Glomerular visceral epithelial cell (primary cell): ENCODE measurements at regions not wholly inside any gene's neighbourhood (a gene's known extent, or its start where the extent isn't known, plus 50 kb on each side); places are given as distances from the start of the nearest gene placed in this dataset.
A peak's percentile ranks its signal among the peaks of the same experiment; 100 is the strongest.

Source experiments
- DNase-seq: peaks from one replicate; pipeline ENCODE4 v3.0.0-alpha.2; 2016; ENCODE audit errors: extremely low spot score

DNA sequence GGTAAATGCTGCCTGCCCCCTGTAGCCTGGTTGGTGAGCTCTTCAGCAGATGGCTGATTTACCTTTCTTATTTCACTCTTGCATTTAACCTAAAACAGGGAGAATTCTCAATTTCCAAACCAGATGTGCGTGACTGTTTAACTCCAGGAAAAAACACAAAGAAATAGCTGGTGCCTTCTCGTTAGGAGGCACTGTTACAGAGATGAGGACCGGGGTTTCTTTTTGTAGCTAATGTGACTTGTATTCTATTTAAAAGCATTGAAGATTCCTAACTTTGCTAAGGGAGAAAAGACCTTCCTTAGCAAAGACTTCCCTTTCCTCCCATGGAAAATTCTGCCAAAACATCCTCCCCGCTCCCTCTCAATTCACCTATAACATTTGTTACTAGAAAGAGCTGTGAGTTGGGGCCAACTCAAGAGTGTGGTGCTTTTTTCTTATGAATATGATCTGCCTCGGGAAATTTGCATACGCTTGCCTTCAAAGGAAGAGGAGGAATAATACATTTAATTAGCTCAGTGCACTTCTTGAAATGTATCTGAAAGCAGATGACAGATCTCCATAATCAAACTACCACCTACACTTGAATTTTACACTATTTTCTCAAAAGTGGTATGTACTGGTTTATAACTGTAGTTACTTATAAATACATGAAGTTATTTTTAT is 102.0 kb upstream of the ARID2 start:
- no peak for DNase-seq

DNA sequence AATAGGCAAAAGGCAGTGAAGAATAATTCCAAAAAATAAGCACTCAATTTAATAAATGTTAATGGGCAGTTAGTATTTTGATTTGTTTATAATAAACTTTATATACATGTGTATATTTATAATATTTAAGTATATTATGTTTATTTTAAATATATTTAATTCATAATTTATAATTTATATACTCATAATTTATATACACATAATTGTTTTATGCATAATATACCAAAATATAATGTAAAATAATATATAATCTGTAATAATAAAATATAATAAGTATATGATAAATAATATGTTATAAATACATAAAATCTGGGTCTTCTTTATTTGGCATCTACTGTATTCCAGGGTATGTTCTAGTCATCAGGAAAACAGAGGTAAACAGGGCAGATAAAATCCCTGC is 100.2 kb upstream of the ARID2 start:
- no peak for DNase-seq

DNA sequence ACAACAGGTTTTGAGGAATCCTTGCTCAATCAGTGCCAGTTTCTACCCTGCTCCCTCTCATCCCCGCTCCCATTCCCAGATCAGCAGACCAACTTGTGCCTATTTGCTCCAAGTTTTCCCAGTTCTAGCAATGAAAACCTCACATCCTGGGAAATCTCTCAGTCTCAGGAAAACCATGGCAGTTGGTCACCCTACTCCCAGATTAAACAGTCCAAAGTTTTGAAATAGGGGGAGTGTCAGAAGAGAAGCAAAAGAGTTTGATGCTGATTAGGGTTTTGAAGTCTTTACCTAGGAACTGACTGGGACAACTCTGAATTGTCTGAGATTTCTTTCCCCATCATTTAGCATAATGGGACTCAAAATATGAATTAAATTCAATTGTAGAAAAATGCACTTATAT is 95.8 kb upstream of the ARID2 start:
- DNase-seq: no peak

DNA sequence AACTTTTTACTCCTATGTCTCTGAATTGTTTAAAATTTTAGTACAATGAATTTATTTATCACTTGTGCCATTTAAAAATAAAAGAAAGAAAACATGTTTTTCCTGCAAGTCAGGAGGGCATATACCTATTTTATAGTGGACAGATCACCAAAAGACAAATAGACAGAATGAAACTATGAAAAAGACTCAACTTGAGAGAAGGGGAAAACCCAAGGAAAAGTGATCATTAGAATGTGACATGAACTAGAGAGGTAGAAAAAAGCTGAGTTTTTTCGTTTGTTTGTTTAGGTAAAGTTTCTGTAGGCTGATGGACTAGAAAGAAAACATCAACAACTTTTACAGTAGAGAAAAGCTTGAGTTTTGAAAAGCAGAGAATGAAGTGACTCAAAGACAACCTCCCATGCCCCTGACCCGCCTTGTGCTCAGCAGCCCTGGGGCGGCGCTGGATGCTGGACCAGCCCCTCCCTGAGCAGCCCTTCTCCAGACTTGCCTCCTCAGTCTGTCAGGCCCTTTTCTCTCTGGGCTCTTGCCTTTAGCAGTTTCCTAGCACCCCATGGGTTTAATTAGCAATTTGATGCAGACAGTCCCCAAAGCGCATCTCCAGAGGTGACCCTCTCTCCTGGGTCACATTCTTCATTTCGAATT is 95.1 kb upstream of the ARID2 start:
- no peak for DNase-seq

DNA sequence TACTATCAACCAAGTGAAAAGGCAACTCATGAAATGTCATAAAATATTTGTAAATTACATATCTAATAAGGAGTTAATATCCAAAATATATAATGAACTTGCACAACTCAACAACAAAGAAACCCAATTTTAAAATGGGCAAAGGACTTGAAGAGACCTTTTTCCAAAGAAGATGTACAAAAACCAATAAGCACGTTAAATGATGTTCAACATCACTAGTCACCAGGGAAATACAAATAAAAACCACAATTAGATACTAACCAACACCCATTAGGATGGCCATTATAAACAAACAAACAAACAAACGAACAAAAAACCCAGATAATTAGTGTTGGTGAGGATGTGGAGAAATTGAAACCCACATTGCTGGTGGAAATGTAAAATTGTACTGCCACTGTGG is 92.3 kb upstream of the ARID2 start:
- DNase-seq: no peak

DNA sequence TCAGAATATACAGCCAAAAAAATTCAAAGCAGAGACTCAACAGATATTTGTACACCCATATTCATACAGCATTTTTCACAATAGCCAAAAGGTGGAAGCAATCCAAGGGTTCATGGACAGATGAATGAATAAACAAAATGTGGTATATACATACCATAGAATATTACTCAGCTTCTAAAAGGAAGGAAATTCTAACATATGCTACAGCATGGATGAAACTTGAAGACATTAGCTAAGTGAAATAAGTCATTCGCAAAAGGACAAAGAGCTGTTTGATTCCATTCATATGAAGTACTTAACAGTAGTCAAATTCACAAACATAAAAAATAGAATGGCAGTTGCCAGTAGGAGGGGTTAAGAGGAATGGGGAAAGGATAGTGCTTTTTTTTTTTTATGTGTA is 91.8 kb upstream of the ARID2 start:
- no peak for DNase-seq

DNA sequence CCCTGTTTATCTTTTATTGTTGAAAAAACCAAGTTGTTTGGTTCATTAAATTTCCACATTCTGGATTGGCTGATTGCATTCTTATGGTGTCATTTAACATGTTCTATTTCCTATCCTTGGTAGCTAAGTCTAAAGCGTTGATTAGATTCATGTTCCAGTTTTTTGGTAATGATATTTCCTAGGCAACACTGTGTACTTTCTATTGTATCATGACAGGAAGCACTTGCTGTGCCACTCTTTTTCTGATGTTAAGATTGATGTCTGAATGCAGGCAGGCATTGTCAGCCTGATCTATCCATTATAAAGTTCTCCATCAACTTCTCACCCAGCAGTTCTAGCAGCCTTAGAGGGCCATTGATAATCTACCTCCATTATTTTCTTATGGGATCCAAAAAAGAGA is 91.1 kb upstream of the ARID2 start:
- DNase-seq: no peak

DNA sequence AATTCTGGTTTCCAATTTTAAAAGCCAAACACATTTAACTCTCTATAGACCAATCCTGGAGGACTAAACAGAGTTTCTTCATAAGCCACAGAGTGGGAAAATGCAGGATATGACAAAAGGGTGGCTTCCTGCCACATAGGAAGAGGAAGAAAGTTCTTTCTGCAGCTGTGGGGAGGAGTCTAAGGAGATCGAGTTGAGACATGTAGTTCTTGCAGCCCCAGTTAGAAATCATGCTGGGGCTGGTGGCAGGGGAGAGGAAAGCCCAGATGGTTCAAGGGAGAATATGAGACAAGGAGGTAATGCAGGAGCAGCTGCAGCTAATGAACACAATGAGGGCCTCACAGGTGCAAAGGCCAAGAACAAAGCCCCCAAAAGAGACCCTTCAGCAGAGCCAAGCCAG is 85.0 kb upstream of the ARID2 start:
- DNase-seq: peak; percentile 7

DNA sequence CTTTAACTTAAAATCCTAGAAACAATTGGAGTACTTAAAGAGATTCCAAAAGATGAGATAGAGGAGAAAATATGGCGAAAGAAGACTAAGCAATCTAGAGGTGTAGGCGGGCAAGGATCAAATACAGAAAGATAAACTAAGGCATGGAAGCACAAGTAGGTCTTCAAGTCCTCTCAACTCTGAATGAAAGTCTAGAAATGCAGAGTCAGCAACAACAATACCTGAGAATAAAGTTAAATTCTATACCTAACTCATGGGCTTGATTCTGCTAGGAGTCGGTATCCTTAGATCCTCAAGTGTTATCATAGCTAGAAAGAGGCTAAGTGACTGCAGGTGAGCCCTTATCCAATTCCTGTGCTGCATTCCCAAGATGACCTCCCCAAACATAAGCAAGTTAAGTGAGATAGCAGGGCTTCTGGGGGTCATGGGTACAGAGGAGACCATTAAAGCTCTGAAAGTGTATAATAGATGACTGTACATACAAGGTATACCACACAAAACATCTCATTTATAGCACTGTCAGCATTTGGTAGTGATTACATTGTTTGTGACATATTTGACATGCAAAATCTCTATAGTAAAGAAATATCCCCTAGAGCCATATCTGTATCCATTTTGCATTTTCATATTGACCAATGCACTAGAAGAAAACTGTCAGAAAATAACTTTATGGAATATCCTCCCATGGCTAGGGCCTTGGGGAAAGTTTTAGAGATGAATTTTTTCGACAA is 82.5 kb upstream of the ARID2 start:
- no peak for DNase-seq

DNA sequence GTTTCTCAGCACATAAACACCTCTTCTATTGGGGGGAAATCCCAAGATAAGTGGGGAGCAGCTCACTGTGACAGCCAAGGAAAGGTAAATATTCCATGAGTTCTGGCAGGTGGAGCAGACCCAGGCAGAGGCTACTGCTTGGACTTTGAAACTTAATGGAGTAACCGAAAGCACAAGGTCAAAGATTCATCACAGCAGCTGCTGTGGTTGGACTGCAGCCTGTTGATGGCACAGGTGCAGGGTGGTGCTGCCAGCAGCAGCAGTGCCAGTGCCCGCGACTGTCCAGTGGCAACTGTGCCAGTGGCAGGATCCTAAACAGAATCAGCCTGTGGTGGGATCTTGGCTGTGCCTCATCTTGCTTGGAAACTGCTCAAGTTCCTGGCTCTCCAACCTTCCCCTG is 81.4 kb upstream of the ARID2 start:
- DNase-seq: no peak

DNA sequence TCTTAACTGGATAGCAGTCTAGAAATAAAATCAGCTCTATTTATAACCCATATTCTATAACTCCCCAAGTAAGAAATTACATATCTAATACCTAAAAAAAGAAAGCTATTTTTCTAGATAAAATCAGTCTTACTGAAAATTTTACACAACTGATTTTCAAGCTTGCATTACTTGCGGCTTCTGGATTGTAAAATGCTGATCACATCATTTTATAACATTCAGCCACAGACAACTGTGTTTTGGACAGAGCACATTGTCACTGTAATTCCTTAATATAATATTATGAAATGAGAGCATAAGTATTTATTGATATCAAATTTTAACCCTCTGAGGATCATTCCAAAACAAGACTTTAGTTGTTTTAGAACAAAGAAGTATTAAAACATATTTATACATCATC is 78.5 kb upstream of the ARID2 start:
- no peak for DNase-seq

DNA sequence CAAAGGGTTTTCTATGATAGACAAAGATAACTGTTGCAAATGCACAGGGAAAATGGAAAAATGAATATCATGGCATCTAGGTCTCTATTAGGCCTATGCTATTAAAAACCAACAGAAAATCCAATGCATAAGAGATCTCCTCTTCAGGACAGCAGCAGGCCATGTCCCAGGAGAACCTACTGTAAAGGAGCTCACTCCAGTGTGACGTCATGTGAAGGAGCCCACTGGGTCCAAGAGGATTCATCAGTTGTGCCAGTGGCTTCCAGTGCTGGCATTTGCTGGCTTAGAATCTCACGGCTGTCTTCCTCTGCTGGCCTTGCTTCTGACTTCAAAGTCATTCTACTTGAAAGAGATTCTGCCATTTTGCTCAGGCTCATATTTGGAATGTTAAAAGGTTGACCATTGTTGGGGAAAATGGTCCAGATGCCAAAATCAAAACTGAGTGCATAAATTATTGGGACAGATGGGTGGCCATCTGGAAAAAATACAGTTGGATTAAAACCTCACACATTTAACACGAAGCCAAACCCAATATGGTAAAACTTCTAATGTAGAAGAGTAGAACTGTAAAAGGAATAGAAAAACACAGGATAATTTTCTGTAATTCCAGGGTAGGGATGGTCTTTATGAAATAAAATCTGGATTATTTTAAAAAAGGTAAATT is 75.4 kb upstream of the ARID2 start:
- no peak for DNase-seq

DNA sequence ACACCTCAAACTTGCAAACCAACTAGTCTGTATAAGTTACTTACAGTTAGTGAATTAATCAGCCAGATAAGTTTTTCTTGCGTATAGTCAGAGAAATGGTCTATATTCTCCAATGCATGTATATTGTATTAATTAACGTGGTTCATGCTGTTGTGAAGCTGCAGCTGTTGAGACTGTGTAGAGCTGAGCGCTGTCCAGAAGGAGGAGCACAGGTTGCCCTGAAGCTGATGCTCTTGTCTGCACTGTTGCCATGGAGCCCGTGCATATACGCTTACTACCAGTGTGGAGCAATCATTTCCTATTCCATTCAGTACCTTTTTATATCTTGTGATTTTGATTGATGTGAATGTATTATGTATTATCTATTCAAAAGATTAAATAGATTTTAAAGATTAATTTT is 74.3 kb upstream of the ARID2 start:
- peak; percentile 9 for DNase-seq

DNA sequence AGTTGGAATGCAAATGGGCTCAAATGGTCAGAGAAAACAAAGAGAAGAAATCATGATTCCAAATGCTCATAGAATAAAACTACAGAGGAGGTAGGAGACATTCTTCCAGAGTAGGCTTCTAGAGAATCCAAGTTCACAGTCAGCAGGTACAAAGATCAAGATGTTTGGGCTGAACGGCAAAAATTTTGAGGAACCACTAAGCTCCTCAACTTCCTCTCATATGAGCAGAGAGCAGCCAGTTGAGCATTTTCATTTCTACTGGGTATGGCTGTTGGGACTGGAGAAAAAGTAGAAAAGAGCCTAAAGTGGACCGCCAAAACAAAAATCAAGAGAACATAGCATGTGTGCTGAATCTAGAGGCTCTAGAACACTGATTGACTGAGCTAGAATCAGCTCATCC is 73.8 kb upstream of the ARID2 start:
- DNase-seq: no peak

DNA sequence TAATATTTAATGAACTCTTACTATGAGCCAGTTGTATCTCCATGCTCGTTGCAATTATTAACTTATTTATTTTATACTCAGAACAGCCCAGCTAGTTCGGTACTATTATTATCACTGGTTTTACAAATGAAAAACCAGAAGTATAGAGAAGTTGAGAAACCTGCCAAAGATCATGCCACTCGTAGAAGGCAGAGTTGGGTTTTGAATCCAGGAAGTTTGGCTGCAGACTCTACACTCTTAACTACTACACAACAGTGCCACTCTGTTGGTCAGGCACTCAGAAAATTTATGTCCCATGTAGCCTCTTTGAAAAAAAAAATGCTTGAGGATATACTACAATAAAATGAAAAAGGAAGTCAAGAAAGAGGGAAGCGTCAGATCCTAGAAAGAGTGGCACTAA is 71.5 kb upstream of the ARID2 start:
- DNase-seq: no peak

DNA sequence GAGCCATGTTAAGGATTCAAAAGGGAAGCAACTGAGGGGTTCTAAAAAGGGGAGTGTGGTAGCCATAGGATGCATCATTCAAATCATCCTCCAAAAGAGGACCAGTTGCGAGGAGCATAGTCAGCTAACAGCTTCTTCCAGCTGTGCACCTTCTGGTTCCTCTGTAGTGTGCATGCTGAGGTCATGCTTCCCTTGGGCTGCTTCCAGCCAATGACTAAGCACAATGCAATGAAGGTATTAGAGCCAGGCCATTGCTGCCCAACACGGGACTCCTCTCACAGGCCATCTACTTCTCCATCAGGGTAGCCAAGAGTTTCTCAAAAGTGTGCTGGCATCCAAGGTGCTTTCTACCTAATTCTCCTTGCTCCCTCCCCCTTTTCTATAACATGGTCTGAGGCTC is 69.2 kb upstream of the ARID2 start:
- peak; percentile 44 for DNase-seq

DNA sequence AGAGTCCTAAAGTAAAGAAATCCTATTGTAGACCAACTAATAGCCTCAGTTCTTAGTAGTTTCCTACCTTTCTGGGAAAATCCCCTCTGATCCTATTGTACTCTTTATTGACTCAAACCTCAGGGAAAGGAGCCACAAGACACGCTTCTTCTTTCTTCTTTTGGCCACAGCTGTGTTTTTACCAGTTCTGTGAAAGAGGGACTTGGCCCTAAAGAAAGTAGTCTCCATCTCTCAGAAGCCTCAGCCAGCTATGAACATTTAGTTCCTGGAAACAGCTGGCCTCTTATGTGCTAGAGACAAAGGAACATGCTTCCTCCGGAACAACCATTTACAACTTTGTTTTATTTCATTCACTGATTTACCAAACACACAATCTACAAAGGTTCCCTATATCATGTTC is 66.1 kb upstream of the ARID2 start:
- no peak for DNase-seq

DNA sequence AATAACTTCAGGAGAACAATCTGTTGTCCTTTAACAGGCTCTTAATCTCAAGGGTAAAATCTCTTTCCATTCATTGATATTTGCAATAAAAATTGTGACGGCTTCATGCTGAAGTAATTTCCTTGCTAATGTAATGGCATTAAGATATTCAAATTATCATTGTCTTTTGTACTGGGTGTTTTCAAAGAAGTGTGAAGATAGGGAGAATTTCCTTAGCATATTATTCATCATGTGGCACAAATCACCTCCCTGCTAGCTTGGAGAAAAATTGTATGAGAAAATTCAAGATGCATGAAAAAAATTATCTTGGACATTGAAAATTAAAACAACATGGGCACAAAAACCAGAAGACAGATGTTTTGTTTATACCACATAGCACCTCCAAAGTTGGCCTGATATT is 63.6 kb upstream of the ARID2 start:
- no peak for DNase-seq

DNA sequence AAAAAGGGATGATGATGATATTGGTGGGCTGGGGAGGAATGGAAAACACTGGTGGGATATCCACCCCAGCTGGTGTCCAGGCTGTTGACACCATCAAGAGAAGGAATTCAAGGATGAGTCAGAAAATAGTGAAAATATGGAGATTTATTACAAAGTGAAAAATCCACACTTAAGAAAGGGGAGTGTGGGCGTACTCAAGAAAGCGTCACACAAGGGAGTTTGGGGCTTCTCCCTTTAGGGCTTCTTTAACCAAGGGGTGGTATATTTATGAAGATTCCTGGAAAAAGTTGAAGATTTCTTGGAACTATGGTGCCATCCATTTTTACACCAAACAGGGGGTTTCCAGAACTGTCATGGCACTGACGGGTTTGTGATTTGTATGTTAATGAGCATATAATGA is 63.1 kb upstream of the ARID2 start:
- no peak for DNase-seq

DNA sequence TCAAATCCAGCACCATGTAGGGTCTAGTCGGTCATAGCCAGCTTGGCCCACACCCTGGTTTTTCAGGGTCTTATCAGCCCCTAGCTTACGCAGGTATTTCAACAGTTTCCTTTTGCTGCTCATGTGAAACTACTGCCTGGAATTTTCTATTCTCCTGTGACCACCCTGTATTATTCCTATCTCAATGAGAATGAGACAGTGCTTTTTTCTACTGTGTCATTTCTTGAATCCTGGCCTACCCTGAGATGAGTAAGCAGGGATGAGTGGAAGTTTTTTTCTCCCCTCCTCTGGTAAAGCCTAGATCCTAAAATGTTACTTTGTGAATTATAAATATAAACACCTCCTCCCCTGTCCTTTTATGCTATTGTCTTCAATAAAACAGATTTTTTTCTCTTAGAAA is 62.7 kb upstream of the ARID2 start:
- no peak for DNase-seq

DNA sequence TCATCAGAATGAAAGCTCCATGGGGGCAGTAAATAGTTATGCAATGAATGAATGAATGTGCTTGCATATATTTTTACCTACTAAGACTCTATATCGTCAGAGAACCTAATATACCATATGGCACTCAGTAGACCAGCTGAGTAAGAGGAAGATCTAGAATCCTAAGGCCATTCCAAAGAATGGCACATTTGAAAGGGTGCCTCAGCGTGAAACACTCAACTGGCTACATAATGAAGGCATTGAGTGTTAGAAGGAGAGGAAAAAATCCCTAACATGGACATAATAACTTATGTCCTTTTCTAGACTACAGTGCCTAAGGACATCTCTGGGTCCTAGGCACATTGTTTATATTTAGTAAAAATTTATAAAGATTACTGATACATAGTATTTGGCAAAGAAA is 61.7 kb upstream of the ARID2 start:
- no peak for DNase-seq

DNA sequence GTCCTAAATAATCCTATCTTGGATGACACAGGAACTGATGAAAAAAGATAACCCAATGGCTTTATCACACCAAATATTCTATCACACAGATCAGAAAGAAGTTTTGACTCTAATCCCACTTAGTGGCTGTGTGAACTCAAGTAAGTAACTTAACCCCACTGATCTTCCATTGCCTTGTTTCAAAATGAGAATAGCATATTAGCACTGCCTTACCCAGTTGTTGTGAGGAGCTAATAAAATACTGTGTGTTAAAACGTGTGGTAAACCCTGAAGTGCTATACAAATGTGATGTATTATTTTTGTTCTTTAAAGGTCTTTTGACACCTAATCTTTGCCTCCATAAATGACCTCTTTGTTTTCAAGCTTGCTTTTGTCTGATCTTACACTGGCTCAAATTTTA is 60.9 kb upstream of the ARID2 start:
- DNase-seq: no peak

DNA sequence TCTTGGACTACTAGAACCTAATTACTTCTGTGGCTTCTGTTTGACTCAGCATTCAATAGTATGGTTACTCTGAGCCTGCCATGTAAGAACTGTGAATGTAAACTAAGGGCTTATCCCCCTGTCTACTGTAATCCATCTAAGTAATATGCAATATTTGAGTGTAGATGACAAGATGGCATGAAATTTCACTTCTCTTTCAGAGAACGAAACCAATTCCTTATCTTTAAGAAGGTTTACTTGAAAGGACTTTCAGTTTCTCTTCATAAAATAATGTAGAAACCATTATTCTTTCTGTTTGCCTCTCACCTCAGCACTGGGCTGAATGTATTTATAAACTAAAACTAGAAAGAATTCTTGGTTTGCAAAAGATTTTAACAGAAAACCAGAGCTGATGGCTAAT is 60.4 kb upstream of the ARID2 start:
- DNase-seq: no peak
